GM21381 (cell line): ENCODE measurements at regions not wholly inside any gene's neighbourhood (a gene's known extent, or its start where the extent isn't known, plus 50 kb on each side); places are given as distances from the start of the nearest gene placed in this dataset.

Experiments
- ATAC-seq: cut with Tn5 transposase; IDR thresholded peaks from one replicate; pipeline ENCODE4 v1.9.1; 2021; ENCODE audit warnings: mild to moderate bottlenecking, moderate library complexity; ENCODE audit not compliant: unreplicated experiment

DNA sequence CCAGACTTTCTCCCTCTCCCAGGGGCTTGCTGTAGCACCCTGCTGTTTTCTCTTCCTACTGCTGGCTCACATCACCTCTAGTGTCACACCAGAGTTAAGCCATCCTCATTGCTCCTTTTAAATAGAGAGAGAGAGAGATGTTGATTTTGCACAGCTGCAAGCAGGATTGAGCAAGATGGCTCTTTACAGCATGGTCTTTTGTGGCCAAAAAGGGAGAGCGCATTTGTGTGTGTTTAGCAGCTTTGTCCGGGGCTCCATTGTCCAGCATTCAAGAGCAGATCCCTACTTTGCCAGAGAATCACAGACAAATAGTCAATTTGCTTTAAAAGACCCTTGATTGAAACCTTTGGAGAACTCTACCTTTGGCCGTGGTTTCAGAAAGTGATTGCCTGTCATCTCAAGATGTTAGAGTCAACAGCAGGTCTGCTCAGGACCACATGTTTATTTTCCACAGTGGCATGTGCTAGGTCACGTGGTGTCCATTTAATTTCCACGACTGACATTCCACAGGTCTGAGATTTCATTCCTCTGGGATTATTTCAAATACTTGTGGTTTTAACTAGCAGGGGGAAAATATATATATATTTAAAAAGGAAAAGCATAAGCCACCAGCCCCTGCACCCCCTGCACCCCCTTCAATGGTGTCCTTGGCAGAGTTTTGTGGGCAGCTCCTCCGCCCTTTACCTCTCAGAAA lies 359.9 kb upstream of the SLC14A2 start:
- no peak for ATAC-seq

DNA sequence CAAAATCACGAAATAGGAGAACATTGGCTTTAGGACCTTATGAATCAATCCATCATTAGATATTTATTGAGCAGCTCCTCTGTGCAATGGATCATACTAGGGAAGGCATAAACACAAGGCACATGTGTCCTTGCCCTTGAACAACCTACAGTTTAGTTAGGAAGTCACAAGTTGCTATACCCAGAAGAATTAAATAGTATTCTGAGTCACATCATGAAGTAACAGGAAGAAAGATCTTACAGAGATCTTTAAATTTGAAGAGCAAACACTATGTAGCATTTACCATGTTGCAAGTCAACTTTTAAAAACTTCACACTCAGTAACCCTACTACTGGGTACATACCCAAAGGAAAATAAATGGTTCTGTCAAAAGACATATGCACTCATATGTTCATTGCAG lies 355.2 kb upstream of the SLC14A2 start:
- ATAC-seq: no peak

DNA sequence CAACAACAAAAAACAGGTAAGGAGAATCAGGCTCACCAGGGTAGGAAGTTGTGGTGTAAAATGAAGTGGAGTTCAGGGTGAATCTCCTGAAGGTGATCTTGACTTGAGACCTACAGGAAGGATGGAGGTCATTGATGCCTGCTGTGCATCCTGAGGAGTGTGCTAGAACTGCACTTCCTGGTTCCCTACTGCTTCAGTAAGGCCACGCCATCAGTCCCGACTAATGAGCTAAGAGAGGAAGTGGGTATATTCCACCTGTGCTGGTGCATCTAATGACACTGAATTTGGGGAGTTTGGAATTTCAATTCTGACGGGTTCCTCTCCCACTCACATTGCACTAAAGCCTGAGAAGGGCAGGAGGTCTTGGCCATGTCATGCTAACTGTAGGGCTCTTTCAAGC lies 349.3 kb upstream of the SLC14A2 start:
- ATAC-seq: no peak

DNA sequence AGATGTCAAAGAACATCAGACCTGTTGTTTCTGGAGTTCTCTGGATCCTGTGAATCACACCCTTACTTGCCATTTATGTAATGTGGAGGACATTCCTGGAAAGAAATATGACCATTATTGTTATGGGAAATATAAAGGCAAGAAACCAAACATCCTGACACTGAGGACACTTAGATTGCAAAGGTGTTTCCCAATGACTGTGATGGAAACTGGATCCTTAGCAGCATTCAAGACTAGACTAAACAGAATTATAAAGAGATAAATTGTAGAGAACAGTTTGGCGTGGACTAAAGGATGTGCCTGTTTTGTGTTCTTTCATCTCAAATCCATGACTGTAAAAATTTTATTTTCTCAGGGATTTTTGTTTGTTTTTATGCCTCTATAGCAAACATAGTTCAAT lies 347.7 kb upstream of the SLC14A2 start:
- ATAC-seq: no peak

DNA sequence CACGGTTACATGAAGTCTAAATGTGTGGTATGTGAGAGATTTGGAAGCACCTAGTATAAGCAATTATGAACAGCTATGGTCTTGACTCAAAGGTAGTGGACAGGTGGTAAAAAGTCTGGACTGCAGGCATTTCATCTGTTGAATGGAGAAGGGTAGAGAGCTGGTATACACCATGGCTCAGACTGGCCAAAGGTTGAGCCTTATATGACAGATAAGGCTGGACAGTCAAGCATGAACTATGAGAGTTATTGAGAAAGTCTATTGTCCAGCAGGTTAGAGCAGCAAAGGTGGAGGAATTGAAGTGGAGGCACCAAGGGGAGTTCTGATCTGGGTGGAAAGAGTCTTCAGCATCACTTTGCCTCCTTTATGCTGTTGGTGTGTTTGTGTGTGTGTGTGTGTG lies 346.7 kb upstream of the SLC14A2 start:
- no peak for ATAC-seq

DNA sequence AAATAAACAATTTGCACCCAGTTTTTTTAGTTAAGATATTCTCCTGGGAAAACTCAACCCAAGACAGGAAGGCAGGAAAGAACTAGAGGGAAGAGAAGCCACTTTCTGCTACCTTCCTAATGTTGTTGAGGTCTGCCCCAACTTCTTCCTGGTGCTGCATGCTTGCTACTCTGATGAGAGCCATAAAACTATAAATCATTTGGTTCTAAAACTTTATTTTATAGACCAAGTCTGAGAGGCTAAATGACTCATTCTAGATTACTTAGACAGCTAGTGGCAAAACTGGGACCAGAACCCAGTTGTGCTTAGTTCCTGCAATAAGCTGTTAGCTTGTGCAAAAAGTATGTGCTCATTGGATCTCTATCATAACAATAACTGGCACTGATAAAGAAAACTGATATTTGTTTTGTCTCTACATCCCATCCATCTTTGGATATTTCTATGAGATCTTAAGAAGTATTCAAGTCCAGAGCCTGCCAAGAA lies 344.9 kb upstream of the SLC14A2 start:
- ATAC-seq: no peak

GRCh38 chr18:45274026-45274425 lies 341.2 kb upstream of the SLC14A2 start:
- ATAC-seq: no peak

GRCh38 chr18:45275367-45276113 lies 339.7 kb upstream of the SLC14A2 start:
- no peak for ATAC-seq

- no peak for ATAC-seq
Observed at GRCh38 chr18:45276878-45277277, 338.4 kb upstream of the SLC14A2 start.

DNA sequence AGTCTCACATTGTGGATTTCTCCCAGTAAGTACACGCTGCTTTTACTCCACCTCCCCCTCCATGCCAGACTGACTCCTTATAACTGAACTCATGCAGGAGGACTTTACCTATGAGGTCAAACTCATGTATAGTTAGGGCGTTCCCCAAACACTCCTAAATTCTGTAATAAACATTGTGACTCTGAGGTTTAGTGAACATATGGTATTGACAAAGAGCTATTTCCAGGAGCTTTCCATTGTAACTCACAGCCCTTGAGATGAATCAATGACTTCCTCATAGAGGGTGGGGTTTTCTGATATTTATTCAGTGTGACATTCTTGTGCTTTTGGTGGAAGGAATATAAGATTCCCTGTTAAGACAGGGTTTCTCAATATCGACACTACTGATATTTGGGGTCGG lies 337.4 kb upstream of the SLC14A2 start:
- no peak for ATAC-seq

DNA sequence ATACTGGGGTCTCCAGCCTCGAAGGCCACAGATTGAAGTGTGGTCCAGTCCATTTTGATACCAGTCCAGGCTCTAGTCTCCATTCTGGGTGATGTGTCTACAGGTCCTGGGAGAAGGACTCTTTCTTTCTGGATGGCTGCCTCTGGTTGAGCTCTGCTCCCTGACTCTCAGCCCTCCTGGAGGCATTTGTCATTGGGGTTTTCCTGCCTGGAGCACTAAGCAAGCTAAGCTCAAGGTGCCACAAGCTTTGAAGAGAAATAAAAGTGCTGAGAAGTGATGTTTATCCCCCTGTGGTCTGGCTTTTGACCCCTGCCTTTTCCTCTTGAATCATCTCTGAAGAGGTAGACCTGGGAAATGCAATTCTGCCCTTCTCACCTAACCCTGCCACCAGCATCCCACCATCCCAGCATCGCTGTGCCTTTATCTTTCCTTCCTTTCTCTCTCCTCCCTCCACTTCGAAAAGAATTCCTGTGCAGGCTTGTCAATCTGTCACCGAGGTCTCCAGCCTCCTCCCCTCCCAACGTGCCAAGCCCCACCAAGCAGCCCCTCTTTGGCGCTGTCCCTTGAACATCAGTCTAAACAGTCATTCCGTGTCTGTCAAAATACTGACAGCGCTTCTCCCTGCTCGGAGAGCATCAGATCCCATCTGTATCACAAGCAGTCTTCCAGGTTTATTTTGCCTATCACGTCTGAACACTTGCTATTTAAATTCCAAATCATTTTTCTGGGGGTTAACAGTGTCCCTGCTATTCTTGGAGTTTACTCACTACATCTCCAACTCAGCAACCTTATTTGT lies 334.6 kb upstream of the SLC14A2 start:
- no peak for ATAC-seq

GRCh38 chr18:45282101-45282812 lies 333.0 kb upstream of the SLC14A2 start:
- no peak for ATAC-seq

GRCh38 chr18:45284174-45284573 lies 331.1 kb upstream of the SLC14A2 start:
- ATAC-seq: no peak

GRCh38 chr18:45284851-45285250 lies 330.4 kb upstream of the SLC14A2 start:
- no peak for ATAC-seq

- no peak for ATAC-seq
Observed at GRCh38 chr18:45285251-45285650, 330.0 kb upstream of the SLC14A2 start.

DNA sequence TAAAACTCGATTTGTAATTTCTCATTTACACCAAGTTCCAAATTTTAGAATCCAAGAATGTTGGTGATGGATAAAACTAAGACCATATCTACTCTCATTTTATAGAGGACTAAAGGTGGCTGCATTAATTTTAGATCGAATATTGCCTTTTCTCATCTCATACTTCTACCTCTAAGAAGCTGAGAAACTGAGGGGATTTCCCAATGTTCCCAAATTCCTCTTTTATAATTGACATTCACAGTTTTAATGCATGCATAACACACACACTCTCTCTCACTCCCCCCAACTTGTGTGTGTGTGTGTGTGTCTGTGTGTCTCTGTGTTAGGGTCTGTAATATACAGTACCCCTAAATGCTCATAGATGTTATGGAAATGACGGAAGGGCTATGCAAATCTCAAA lies 328.8 kb upstream of the SLC14A2 start:
- no peak for ATAC-seq

- no peak for ATAC-seq
Observed at GRCh38 chr18:45287531-45287930, 327.7 kb upstream of the SLC14A2 start.

- ATAC-seq: no peak
Observed at GRCh38 chr18:45290364-45290763, 324.9 kb upstream of the SLC14A2 start.

GRCh38 chr18:45291621-45292615 lies 323.4 kb upstream of the SLC14A2 start:
- ATAC-seq: no peak

GRCh38 chr18:45295388-45295787 lies 319.9 kb upstream of the SLC14A2 start:
- no peak for ATAC-seq
